ENCODE measurements at regions not wholly inside any gene's neighbourhood (a gene's known extent, or its start where the extent isn't known, plus 50 kb on each side); places are given as distances from the start of the nearest gene placed in this dataset.

- Mint-ChIP-seq H3K27me3 (ENCODE audit: low read depth) (peaks cover 24% of the 10 kb centered on the region), H3K4me1 (ENCODE audit: low read depth) (no peaks in the 10 kb centered on the region), H3K4me3 (no peak overlapping the region), H3K9me3 (peaks cover 7% of the 10 kb centered on the region), H3K36me3 (ENCODE audit: insufficient read depth) (no peaks in the 10 kb centered on the region)
- DNase-seq = no peak
- ATAC-seq = no peak
These were observed 129.3 kb upstream of the C1orf174 start for GRCh38 chr1:4029376-4029775.

GRCh38 chr1:4032571-4032970 lies 132.5 kb upstream of the C1orf174 start:
- DNase-seq = no peak
- Mint-ChIP-seq H3K4me3 (no peak overlapping the region), H3K27me3 (ENCODE audit: low read depth) (peaks cover 24% of the 10 kb centered on the region), H3K36me3 (ENCODE audit: insufficient read depth) (no peaks in the 10 kb centered on the region), H3K9me3 (peaks cover 7% of the 10 kb centered on the region), H3K4me1 (ENCODE audit: low read depth) (no peaks in the 10 kb centered on the region)
- ATAC-seq = no peak

GRCh38 chr1:4033129-4033676 lies 133.1 kb upstream of the C1orf174 start:
- no peak for ATAC-seq
- Mint-ChIP-seq H3K36me3 (ENCODE audit: insufficient read depth) (no peaks in the 10 kb centered on the region), H3K4me3 (no peak overlapping the region), H3K9me3 (peaks cover 7% of the 10 kb centered on the region), H3K27me3 (ENCODE audit: low read depth) (peaks cover 23% of the 10 kb centered on the region), H3K4me1 (ENCODE audit: low read depth) (no peaks in the 10 kb centered on the region)
- no peak for DNase-seq

- ATAC-seq = no peak
- no peaks in the 10 kb centered on the region for H3K36me3 Mint-ChIP-seq (ENCODE audit: insufficient read depth)
These were observed 133.6 kb upstream of the C1orf174 start for GRCh38 chr1:4033713-4034112.

GRCh38 chr1:4034318-4034887 lies 134.3 kb upstream of the C1orf174 start:
- Mint-ChIP-seq H3K36me3 (ENCODE audit: insufficient read depth) (no peaks in the 10 kb centered on the region), H3K9me3 (peaks cover 7% of the 10 kb centered on the region), H3K4me3 (no peak overlapping the region), H3K27me3 (ENCODE audit: low read depth) (peaks cover 23% of the 10 kb centered on the region), H3K4me1 (ENCODE audit: low read depth) (no peaks in the 10 kb centered on the region)
- ATAC-seq (no peak), DNase-seq (no peak)

More at GRCh38 chr1:4033713-4034112, 133.6 kb upstream of the C1orf174 start:
- DNase-seq = no peak
- no peak overlapping the region for H3K4me3 Mint-ChIP-seq
- peaks cover 23% of the 10 kb centered on the region for H3K27me3 Mint-ChIP-seq (ENCODE audit: low read depth)
- no peaks in the 10 kb centered on the region for H3K4me1 Mint-ChIP-seq (ENCODE audit: low read depth)
- H3K9me3 Mint-ChIP-seq = peaks cover 7% of the 10 kb centered on the region

GRCh38 chr1:4044967-4045366 lies 144.9 kb upstream of the C1orf174 start:
- DNase-seq = no peak
- no peak for ATAC-seq
- no peaks in the 10 kb centered on the region for H3K9me3 Mint-ChIP-seq
- H3K36me3 Mint-ChIP-seq (ENCODE audit: insufficient read depth) = no peaks in the 10 kb centered on the region
- peaks cover 12% of the 10 kb centered on the region for H3K27me3 Mint-ChIP-seq (ENCODE audit: low read depth)
- H3K4me1 Mint-ChIP-seq (ENCODE audit: low read depth) = peaks cover 6% of the 10 kb centered on the region
- no peak overlapping the region for H3K4me3 Mint-ChIP-seq

GRCh38 chr1:4045397-4046010 lies 145.4 kb upstream of the C1orf174 start:
- Mint-ChIP-seq H3K36me3 (ENCODE audit: insufficient read depth) (no peaks in the 10 kb centered on the region), H3K27me3 (ENCODE audit: low read depth) (peaks cover 12% of the 10 kb centered on the region), H3K9me3 (no peaks in the 10 kb centered on the region), H3K4me3 (no peak overlapping the region), H3K4me1 (ENCODE audit: low read depth) (peaks cover 6% of the 10 kb centered on the region)
- DNase-seq = no peak
- ATAC-seq = no peak

GRCh38 chr1:4046836-4047461 lies 146.9 kb upstream of the C1orf174 start:
- H3K9me3 Mint-ChIP-seq = no peaks in the 10 kb centered on the region
- ATAC-seq (no peak), DNase-seq (no peak)
- H3K4me1 Mint-ChIP-seq (ENCODE audit: low read depth) = peaks cover 6% of the 10 kb centered on the region
- H3K36me3 Mint-ChIP-seq (ENCODE audit: insufficient read depth) = no peaks in the 10 kb centered on the region
- H3K4me3 Mint-ChIP-seq = no peak overlapping the region
- peaks cover 9% of the 10 kb centered on the region for H3K27me3 Mint-ChIP-seq (ENCODE audit: low read depth)

GRCh38 chr1:4047666-4048065 lies 147.6 kb upstream of the C1orf174 start:
- Mint-ChIP-seq H3K27me3 (ENCODE audit: low read depth) (peaks cover 9% of the 10 kb centered on the region), H3K36me3 (ENCODE audit: insufficient read depth) (no peaks in the 10 kb centered on the region), H3K4me3 (no peak overlapping the region), H3K4me1 (ENCODE audit: low read depth) (peaks cover 6% of the 10 kb centered on the region), H3K9me3 (no peaks in the 10 kb centered on the region)
- DNase-seq (no peak), ATAC-seq (no peak)

- Mint-ChIP-seq H3K9me3 (no peaks in the 10 kb centered on the region), H3K4me1 (ENCODE audit: low read depth) (peaks cover 6% of the 10 kb centered on the region), H3K36me3 (ENCODE audit: insufficient read depth) (no peaks in the 10 kb centered on the region), H3K4me3 (no peak overlapping the region), H3K27me3 (ENCODE audit: low read depth) (peaks cover 10% of the 10 kb centered on the region)
- no peak for DNase-seq
- no peak for ATAC-seq
These were observed 148.0 kb upstream of the C1orf174 start for GRCh38 chr1:4048076-4048475.

- no peaks in the 10 kb centered on the region for H3K9me3 Mint-ChIP-seq
These were observed 148.8 kb upstream of the C1orf174 start for GRCh38 chr1:4048921-4049320.

GRCh38 chr1:4050998-4051397 lies 150.9 kb upstream of the C1orf174 start:
- peaks cover 16% of the 10 kb centered on the region for H3K27me3 Mint-ChIP-seq (ENCODE audit: low read depth)
- no peaks in the 10 kb centered on the region for H3K36me3 Mint-ChIP-seq (ENCODE audit: insufficient read depth)
- peaks cover 6% of the 10 kb centered on the region for H3K4me1 Mint-ChIP-seq (ENCODE audit: low read depth)
- no peaks in the 10 kb centered on the region for H3K9me3 Mint-ChIP-seq
- ATAC-seq (no peak), DNase-seq (no peak)
- H3K4me3 Mint-ChIP-seq = no peak overlapping the region

More at GRCh38 chr1:4048921-4049320, 148.8 kb upstream of the C1orf174 start:
- DNase-seq = no peak
- Mint-ChIP-seq H3K27me3 (ENCODE audit: low read depth) (peaks cover 13% of the 10 kb centered on the region), H3K4me3 (no peak overlapping the region), H3K36me3 (ENCODE audit: insufficient read depth) (no peaks in the 10 kb centered on the region), H3K4me1 (ENCODE audit: low read depth) (peaks cover 6% of the 10 kb centered on the region)
- no peak for ATAC-seq

- DNase-seq (no peak), ATAC-seq (no peak)
- H3K4me3 Mint-ChIP-seq = no peak overlapping the region
- peaks cover 13% of the 10 kb centered on the region for H3K27me3 Mint-ChIP-seq (ENCODE audit: low read depth)
- H3K4me1 Mint-ChIP-seq (ENCODE audit: low read depth) = peaks cover 6% of the 10 kb centered on the region
- no peaks in the 10 kb centered on the region for H3K36me3 Mint-ChIP-seq (ENCODE audit: insufficient read depth)
- H3K9me3 Mint-ChIP-seq = no peaks in the 10 kb centered on the region
These were observed 152.6 kb upstream of the C1orf174 start for GRCh38 chr1:4052657-4053056.

GRCh38 chr1:4053160-4053748 lies 153.2 kb upstream of the C1orf174 start:
- DNase-seq (no peak), ATAC-seq (no peak)
- no peak overlapping the region for H3K4me3 Mint-ChIP-seq
- H3K9me3 Mint-ChIP-seq = no peaks in the 10 kb centered on the region
- peaks cover 3% of the 10 kb centered on the region for H3K4me1 Mint-ChIP-seq (ENCODE audit: low read depth)
- peaks cover 9% of the 10 kb centered on the region for H3K27me3 Mint-ChIP-seq (ENCODE audit: low read depth)
- no peaks in the 10 kb centered on the region for H3K36me3 Mint-ChIP-seq (ENCODE audit: insufficient read depth)
